HL-60 (cell line): ENCODE measurements at regions not wholly inside any gene's neighbourhood (a gene's known extent, or its start where the extent isn't known, plus 50 kb on each side); places are given as distances from the start of the nearest gene placed in this dataset.

Experiments used
- DNase-seq, 2 experiments: peaks; one replicate each; pipeline ENCODE4 v3.0.0-alpha.2; 2010 to 2020; ENCODE audit warnings: low read depth in 1 of 2, low spot score in 1 of 2
- H3K27ac ChIP-seq: fragments of 250-450 bp; sonication (Bioruptor Pico); replicated peaks from 2 replicates; pipeline ENCODE4 v1.5.1; 2020; ENCODE audit warnings: mild to moderate bottlenecking, moderate library complexity
- H3K27me3 ChIP-seq: fragments of 250-450 bp; sonication (Bioruptor Pico); 2 replicates; pipeline ENCODE4 v1.5.1; 2021; ENCODE audit warnings: mild to moderate bottlenecking, moderate library complexity; ENCODE audit not compliant: insufficient read depth, poor library complexity, severe bottlenecking
- H3K4me3 ChIP-seq: replicated peaks from 2 replicates; pipeline ENCODE4 v1.5.1; 2011; ENCODE audit warnings: mild to moderate bottlenecking, control low read depth, low read length; ENCODE audit not compliant: insufficient read depth
- CTCF ChIP-seq: IDR thresholded peaks from one replicate; pipeline ENCODE4 v1.5.1; 2011; ENCODE audit warnings: low read length, control low read depth, inconsistent platforms; ENCODE audit not compliant: insufficient read depth
- GABPA ChIP-seq: IDR thresholded peaks from 2 replicates; pipeline ENCODE4 v1.6.1; 2012; ENCODE audit warnings: low read depth
- POLR2AphosphoS5 ChIP-seq: IDR thresholded peaks from 2 replicates; pipeline ENCODE4 v1.6.1; 2012; ENCODE audit warnings: low read depth
- REST ChIP-seq: IDR thresholded peaks from 2 replicates; pipeline ENCODE4 v1.6.1; 2012; ENCODE audit warnings: low read depth; ENCODE audit not compliant: insufficient replicate concordance
- SPI1 ChIP-seq: IDR thresholded peaks from 2 replicates; pipeline ENCODE4 v1.6.1; 2012; ENCODE audit warnings: low read depth, mild to moderate bottlenecking, borderline replicate concordance

DNA sequence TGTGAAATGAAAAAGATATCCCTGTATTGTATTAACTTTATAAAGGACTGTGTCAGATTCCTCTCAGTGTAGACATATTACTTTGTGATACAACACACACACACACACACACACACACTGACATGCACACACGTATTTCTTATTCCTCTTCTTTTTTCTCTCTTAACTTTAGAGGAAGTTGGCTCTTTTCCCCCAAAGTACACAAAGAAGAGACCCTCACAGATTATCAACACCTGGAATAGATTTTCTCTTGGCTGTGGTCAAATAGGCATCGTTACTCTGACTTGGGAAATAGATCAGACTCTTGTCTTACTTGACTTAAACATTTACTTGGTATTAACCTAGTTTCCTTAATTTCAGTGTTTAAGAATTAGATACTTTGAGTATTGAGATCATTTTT lies 792.8 kb downstream of the ADGRL2 start:
- H3K27me3 ChIP-seq = no peaks in the 10 kb centered on the region
- no peak for DNase-seq
- TF ChIP-seq REST (no peak), GABPA (no peak), POLR2AphosphoS5 (no peak), SPI1 (no peak), CTCF (no peak)

DNA sequence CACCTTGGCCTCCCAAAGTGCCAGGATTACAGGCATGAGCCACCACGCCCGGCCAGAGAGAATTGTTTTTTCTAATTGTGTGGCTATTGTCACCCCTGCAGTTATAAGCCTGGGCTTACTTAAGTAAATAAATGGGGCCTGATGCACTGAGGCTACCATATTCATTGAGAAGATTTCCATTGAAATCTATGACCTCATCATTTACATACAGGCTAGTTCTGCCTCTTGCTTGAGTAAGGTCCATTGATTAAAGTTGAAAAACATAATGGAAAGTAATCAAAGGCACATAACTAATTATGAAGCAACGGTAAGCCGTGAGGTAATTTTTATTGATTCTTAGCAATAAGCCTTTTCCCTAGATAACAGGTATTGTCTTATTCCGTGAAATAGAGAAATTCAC lies 788.9 kb downstream of the ADGRL2 start:
- Histone ChIP-seq H3K27me3 (no peaks in the 10 kb centered on the region), H3K27ac (no peak overlapping the region), H3K4me3 (no peak overlapping the region)
- no peak for DNase-seq
- TF ChIP-seq POLR2AphosphoS5 = no peak
- TF ChIP-seq GABPA = no peak
- TF ChIP-seq CTCF = no peak
- no peak for TF ChIP-seq SPI1
- TF ChIP-seq REST = no peak

More for the DNA sequence above, 792.8 kb downstream of the ADGRL2 start:
- Histone ChIP-seq H3K27ac (no peak overlapping the region), H3K4me3 (no peak overlapping the region)

GRCh38 chr1:82587371-82587770 lies 786.6 kb downstream of the ADGRL2 start:
- no peak overlapping the region for H3K27ac ChIP-seq
- no peak overlapping the region for H3K4me3 ChIP-seq
- TF ChIP-seq GABPA (no peak), SPI1 (no peak), CTCF (no peak), POLR2AphosphoS5 (no peak), REST (no peak)
- no peak for DNase-seq
- H3K27me3 ChIP-seq = no peaks in the 10 kb centered on the region
